Neuronal stem cell (in vitro differentiated cells): ENCODE measurements at regions not wholly inside any gene's neighbourhood (a gene's known extent, or its start where the extent isn't known, plus 50 kb on each side); places are given as distances from the start of the nearest gene placed in this dataset.

Source experiments
- DNase-seq: peaks from one replicate; pipeline ENCODE4 v3.0.0-alpha.2; 2013; ENCODE audit warnings: low spot score
- H2AFZ ChIP-seq: one replicate; pipeline ENCODE4 v1.6.1; 2013; ENCODE audit warnings: mild to moderate bottlenecking, low read length, inconsistent platforms
- H2AK5ac ChIP-seq: 2 replicates; pipeline ENCODE4 v1.6.1; 2013; ENCODE audit warnings: low read depth, mild to moderate bottlenecking, inconsistent platforms, low read length, moderate library complexity, mixed read lengths
- H2BK120ac ChIP-seq: 2 replicates; pipeline ENCODE4 v1.6.1; 2013; ENCODE audit warnings: low read depth, mild to moderate bottlenecking, inconsistent platforms, low read length, moderate library complexity, mixed read lengths
- H2BK12ac ChIP-seq: one replicate; pipeline ENCODE4 v1.6.1; 2013; ENCODE audit warnings: low read length, inconsistent platforms
- H2BK15ac ChIP-seq: 2 replicates; pipeline ENCODE4 v1.6.1; 2013; ENCODE audit warnings: mild to moderate bottlenecking, low read length, inconsistent platforms, mixed read lengths
- H2BK5ac ChIP-seq: one replicate; pipeline ENCODE4 v1.6.1; 2013; ENCODE audit warnings: inconsistent platforms, mild to moderate bottlenecking, low read length, moderate library complexity
- H3K14ac ChIP-seq: one replicate; pipeline ENCODE4 v1.6.1; 2013; ENCODE audit warnings: low read length, inconsistent platforms
- H3K18ac ChIP-seq: 2 replicates; pipeline ENCODE4 v1.6.1; 2013; ENCODE audit warnings: low read length, inconsistent platforms
- H3K23ac ChIP-seq: 2 replicates; pipeline ENCODE4 v1.6.1; 2013; ENCODE audit warnings: low read depth, mild to moderate bottlenecking, mixed read lengths, low read length, inconsistent platforms; ENCODE audit not compliant: poor library complexity
- H3K27ac ChIP-seq: replicated peaks from 3 replicates; pipeline ENCODE4 v1.5.1; 2013; ENCODE audit warnings: low read length, inconsistent platforms
- H3K27me3 ChIP-seq, 3 experiments: 2 replicates each; pipeline ENCODE4 v1.6.1; 2013; ENCODE audit warnings: low read length in 3 of 3, mild to moderate bottlenecking in 2 of 3, inconsistent platforms in 1 of 3, low read depth in 1 of 3, mixed read lengths in 1 of 3, moderate library complexity in 1 of 3; ENCODE audit not compliant: control insufficient read depth in 3 of 3, insufficient read depth in 3 of 3
- H3K36me3 ChIP-seq, 2 donors: replicated peaks in 1 of 2; 2 replicates each; pipeline ENCODE4 v1.6.1; 2013; ENCODE audit warnings: low read length in 2 of 2; ENCODE audit not compliant: control insufficient read depth in 2 of 2, insufficient read depth in 2 of 2
- H3K4ac ChIP-seq: 2 replicates; pipeline ENCODE4 v1.6.1; 2013; ENCODE audit warnings: inconsistent platforms, mild to moderate bottlenecking, low read length, moderate library complexity
- H3K4me1 ChIP-seq, 2 donors: 1 replicate in 1 of 2; 2 replicates in 1 of 2; pipeline ENCODE4 v1.6.1; 2013; ENCODE audit warnings: low read length in 2 of 2, low read depth in 1 of 2; ENCODE audit not compliant: control insufficient read depth in 2 of 2, insufficient read depth in 1 of 2
- H3K4me2 ChIP-seq: one replicate; pipeline ENCODE4 v1.6.1; 2013; ENCODE audit warnings: mild to moderate bottlenecking, low read length, inconsistent platforms; ENCODE audit not compliant: insufficient read depth, poor library complexity, severe bottlenecking
- H3K4me3 ChIP-seq, 2 donors: 2 replicates each; pipeline ENCODE4 v1.5.1; 2013; ENCODE audit warnings: low read length in 2 of 2, mild to moderate bottlenecking in 2 of 2, inconsistent platforms in 1 of 2, moderate library complexity in 1 of 2
- H3K79me1 ChIP-seq: one replicate; pipeline ENCODE4 v1.6.1; 2013; ENCODE audit warnings: low read depth, mild to moderate bottlenecking, inconsistent platforms, low read length, moderate library complexity
- H3K9ac ChIP-seq: one replicate; pipeline ENCODE4 v1.6.1; 2013; ENCODE audit warnings: mild to moderate bottlenecking, low read depth, low read length, inconsistent platforms; ENCODE audit not compliant: poor library complexity
- H3K9me3 ChIP-seq, 2 donors: replicated peaks in 1 of 2; 2 replicates each; pipeline versions ENCODE3 to v1.6.1; 2013; ENCODE audit warnings: low read length in 2 of 2, mild to moderate bottlenecking in 2 of 2, inconsistent platforms in 1 of 2, low read depth in 1 of 2, mixed read lengths in 1 of 2, moderate library complexity in 1 of 2; ENCODE audit not compliant: control insufficient read depth in 2 of 2, insufficient read depth in 1 of 2
- H4K8ac ChIP-seq: one replicate; pipeline ENCODE4 v1.6.1; 2013; ENCODE audit warnings: low read depth, mild to moderate bottlenecking, inconsistent platforms, low read length, moderate library complexity
- H4K91ac ChIP-seq: one replicate; pipeline ENCODE4 v1.6.1; 2013; ENCODE audit warnings: low read length, low read depth, mild to moderate bottlenecking, inconsistent platforms; ENCODE audit not compliant: poor library complexity
- WGBS, 2 donors: extraction: QIAGEN DNeasy Blood & Tissue Kit; methylation state at CpG; one replicate each; pipeline ENCODE4 v1.1.7; 2013; ENCODE audit warnings: missing lambda C conversion rate in 2 of 2, mixed read lengths in 1 of 2; ENCODE audit not compliant: insufficient read length in 2 of 2, insufficient replicate concordance in 1 of 2; ENCODE audit errors: extremely low coverage in 2 of 2; 5-methylcytosine and 5-hydroxymethylcytosine counted together

DNA sequence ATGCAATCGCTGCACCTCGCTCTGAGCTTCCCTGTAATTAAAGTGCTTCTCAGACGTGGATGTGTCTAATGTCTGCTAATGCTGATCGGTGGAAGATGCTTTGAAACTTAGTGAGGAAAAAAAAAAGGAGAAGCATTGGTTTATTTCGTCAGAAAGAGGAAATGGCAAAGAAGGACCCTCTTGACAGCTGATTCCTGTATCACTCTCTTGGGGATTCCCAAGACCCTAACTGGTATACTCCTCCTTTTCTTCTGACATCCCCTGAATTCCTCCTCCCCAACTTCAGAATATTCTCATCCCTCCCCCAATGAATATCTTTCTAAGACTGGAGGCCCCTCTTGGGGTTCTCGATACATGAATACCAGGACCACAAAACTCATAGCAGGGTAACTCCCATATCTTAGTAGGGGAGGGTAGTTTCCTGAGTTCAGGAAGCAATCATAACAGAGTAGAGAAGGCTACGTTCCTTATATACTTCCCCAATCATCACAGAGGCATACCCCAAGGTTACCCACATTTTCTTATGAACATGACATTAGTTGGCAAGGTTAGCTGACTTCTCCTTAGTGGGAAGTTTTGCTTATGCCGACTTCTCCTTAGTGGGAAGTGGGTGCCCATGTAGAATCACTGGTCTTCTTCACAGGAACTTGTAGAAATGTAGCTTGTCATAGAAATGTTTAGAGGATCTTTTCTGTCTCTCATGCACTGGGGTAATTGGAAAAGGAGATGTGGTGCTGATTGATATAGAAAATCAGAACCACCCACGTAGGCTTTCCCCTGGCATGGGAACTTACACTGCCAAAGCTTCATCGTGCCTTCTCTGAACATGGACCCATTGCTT, 63.8 kb upstream of the ATXN1 start:
- Histone ChIP-seq H3K36me3 (no peaks in the 10 kb centered on the region), H2BK12ac (no peak overlapping the region), H2BK5ac (no peak overlapping the region), H3K9me3 (no peaks in the 10 kb centered on the region), H3K27ac (no peak overlapping the region), H3K14ac (no peak overlapping the region), H3K4me2 (no peak overlapping the region), H3K4ac (no peak overlapping the region), H3K79me1 (no peaks in the 10 kb centered on the region), H3K9ac (no peak overlapping the region), H2AK5ac (no peak overlapping the region), H2BK120ac (no peak overlapping the region), H2BK15ac (no peak overlapping the region), H3K4me3 (no peak overlapping the region), H3K18ac (no peak overlapping the region), H3K23ac (no peak overlapping the region), H4K91ac (no peak overlapping the region), H4K8ac (no peak overlapping the region), H3K4me1 (no peaks in the 10 kb centered on the region), H3K27me3 (peaks cover 0 to 14% (median 0%) of the 10 kb centered on the region in 3 experiments), H2AFZ (no peak overlapping the region)
- no CpG with 5 or more reads among the region's 10 CpGs for WGBS, 2 donors
- DNase-seq, result no peak

DNA sequence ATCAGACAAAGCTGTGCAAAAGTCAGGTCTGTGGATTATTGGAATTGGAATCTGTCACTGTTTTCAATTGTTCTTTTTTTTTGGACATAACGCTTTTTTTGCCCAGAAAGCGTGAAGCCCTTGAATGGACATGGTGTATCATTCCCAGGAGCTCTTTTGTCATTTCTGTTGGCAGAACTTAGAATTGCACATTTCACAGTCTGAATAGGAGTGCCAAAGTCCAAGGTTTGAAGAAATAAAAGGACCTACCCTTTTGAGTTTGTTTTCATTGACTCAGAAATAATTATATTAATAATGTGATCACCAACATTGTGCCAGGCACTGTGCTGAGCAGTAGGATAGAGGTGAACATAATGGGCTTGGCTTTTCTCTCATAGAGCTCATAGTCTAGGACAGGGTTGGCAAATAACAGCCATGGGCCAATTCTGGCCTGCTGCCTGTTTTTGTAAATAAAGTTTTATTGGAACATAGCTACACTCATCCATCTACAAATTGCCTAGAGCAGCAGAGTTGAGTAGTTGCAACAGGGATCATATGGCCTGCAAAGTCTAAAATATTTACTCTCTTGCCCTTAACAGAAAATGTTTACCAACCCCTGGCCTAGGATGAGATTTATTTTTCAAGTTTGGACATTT, 62.6 kb upstream of the ATXN1 start:
- H2BK5ac ChIP-seq, result no peak overlapping the region
- H3K4me1 ChIP-seq, result no peaks in the 10 kb centered on the region
- no CpG with 5 or more reads among the region's 2 CpGs for WGBS, 2 donors
- no peak overlapping the region for H3K27ac ChIP-seq
- H3K4me3 ChIP-seq, result no peak overlapping the region
- peaks cover 0 to 14% (median 0%) of the 10 kb centered on the region in 3 experiments for H3K27me3 ChIP-seq
- H2AK5ac ChIP-seq, result no peak overlapping the region
- H2BK12ac ChIP-seq, result no peak overlapping the region
- no peak overlapping the region for H3K14ac ChIP-seq
- no peak overlapping the region for H3K4me2 ChIP-seq
- H4K91ac ChIP-seq, result no peak overlapping the region
- no peak overlapping the region for H3K9ac ChIP-seq
- H3K4ac ChIP-seq, result no peak overlapping the region
- no peak for DNase-seq
- H3K18ac ChIP-seq, result no peak overlapping the region
- H2BK120ac ChIP-seq, result no peak overlapping the region
- no peaks in the 10 kb centered on the region for H3K36me3 ChIP-seq
- no peaks in the 10 kb centered on the region for H3K9me3 ChIP-seq
- no peak overlapping the region for H2BK15ac ChIP-seq
- H2AFZ ChIP-seq, result no peak overlapping the region
- no peak overlapping the region for H4K8ac ChIP-seq
- no peaks in the 10 kb centered on the region for H3K79me1 ChIP-seq
- no peak overlapping the region for H3K23ac ChIP-seq

DNA sequence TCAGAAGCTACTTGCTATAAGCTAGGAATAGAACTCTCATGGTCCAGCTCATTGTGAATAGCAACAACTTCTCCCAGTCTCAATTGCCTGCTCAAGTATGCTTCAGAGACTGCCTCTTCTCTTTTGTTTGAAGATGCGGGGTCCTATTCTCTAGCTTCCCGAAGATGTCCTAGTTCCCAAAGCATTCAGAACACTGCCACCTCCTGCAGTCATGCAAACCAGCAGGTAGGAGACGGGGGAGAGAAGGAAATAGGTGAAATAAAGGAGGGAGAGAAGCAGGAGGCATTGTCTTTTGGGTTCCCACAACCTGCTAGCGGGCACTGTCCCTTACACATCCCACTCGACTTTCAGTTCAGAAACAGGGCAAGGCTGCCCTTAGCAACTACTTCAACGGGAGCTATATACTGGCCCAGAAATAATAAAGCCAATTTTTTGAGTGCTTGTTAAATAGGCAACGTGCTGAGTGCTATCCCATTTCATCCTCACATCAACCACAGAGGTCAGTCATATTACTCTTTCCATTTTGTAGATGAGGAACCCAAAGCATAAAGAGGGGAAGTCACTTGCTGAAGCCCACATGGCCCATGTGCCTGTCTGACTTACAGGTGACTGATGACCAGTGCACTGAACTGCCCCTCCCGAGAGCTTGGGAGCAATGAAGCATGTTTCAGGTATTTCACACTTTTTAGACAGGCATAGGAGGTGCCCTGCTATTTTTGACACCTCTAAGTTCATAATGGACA, 61.9 kb upstream of the ATXN1 start:
- H3K4me3 ChIP-seq, result peak overlapping the region in 1 of 2 donors; percentile 56
- no peak overlapping the region for H2BK120ac ChIP-seq
- no peaks in the 10 kb centered on the region for H3K4me1 ChIP-seq
- no peak overlapping the region for H3K9ac ChIP-seq
- H3K4me2 ChIP-seq, result no peak overlapping the region
- H2AFZ ChIP-seq, result no peak overlapping the region
- H3K79me1 ChIP-seq, result no peaks in the 10 kb centered on the region
- H3K18ac ChIP-seq, result no peak overlapping the region
- no peak overlapping the region for H3K23ac ChIP-seq
- H2BK15ac ChIP-seq, result no peak overlapping the region
- no peak overlapping the region for H3K4ac ChIP-seq
- H3K9me3 ChIP-seq, result no peaks in the 10 kb centered on the region
- peaks cover 0 to 14% (median 0%) of the 10 kb centered on the region in 3 experiments for H3K27me3 ChIP-seq
- no peak overlapping the region for H2BK5ac ChIP-seq
- no peak overlapping the region for H2BK12ac ChIP-seq
- no peak overlapping the region for H2AK5ac ChIP-seq
- no peak overlapping the region for H3K14ac ChIP-seq
- no CpG with 5 or more reads among the region's 8 CpGs for WGBS, 2 donors
- no peak overlapping the region for H3K27ac ChIP-seq
- H3K36me3 ChIP-seq, result no peaks in the 10 kb centered on the region
- DNase-seq, result no peak
- H4K91ac ChIP-seq, result no peak overlapping the region
- no peak overlapping the region for H4K8ac ChIP-seq

DNA sequence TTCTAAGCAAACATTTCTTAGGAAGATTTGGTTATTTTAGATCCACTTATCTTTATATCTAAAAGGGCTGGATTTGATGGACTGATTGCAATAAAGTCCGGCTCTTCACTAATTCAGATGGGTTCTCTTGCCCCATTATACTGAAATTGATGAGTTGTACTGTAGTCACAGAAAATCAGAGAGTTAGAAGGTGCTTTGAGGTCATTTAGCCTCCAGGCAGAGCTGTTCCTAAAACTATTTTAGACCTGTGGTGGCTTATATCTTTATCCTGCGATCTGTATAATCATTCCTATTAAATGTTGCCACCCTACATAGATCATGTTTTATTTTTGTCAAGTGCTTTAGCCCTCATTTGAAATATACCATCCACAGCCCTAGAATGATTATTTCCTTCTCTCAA, 61.3 kb upstream of the ATXN1 start:
- H3K23ac ChIP-seq, result no peak overlapping the region
- no peak overlapping the region for H3K4ac ChIP-seq
- H3K9me3 ChIP-seq, result no peaks in the 10 kb centered on the region
- peaks cover 0 to 14% (median 0%) of the 10 kb centered on the region in 3 experiments for H3K27me3 ChIP-seq
- H3K4me1 ChIP-seq, result no peaks in the 10 kb centered on the region
- no peaks in the 10 kb centered on the region for H3K36me3 ChIP-seq
- H2BK15ac ChIP-seq, result no peak overlapping the region
- H3K9ac ChIP-seq, result no peak overlapping the region
- no peak overlapping the region for H3K4me3 ChIP-seq
- no peak overlapping the region for H2BK120ac ChIP-seq
- H2BK12ac ChIP-seq, result no peak overlapping the region
- no peaks in the 10 kb centered on the region for H3K79me1 ChIP-seq
- H3K18ac ChIP-seq, result no peak overlapping the region
- no peak overlapping the region for H2BK5ac ChIP-seq
- H3K4me2 ChIP-seq, result no peak overlapping the region
- H3K27ac ChIP-seq, result no peak overlapping the region
- H2AFZ ChIP-seq, result no peak overlapping the region
- no peak overlapping the region for H4K8ac ChIP-seq
- H4K91ac ChIP-seq, result no peak overlapping the region
- H3K14ac ChIP-seq, result no peak overlapping the region
- WGBS, 2 donors, result no CpG with 5 or more reads among the region's 2 CpGs
- H2AK5ac ChIP-seq, result no peak overlapping the region
- no peak for DNase-seq
